SK-N-MC (cell line): ENCODE measurements at regions not wholly inside any gene's neighbourhood (a gene's known extent, or its start where the extent isn't known, plus 50 kb on each side); places are given as distances from the start of the nearest gene placed in this dataset.

Experiments
- DNase-seq: peaks from one replicate; pipeline ENCODE4 v3.0.0-alpha.2; 2011; ENCODE audit warnings: low read depth, low spot score
- H3K27ac ChIP-seq: fragments of 200-600 bp; sonication (generic); 2 replicates; pipeline ENCODE4 v1.5.1; 2016; ENCODE audit warnings: mixed run types
- H3K36me3 ChIP-seq: fragments of 200-600 bp; sonication (generic); 2 replicates; pipeline ENCODE4 v1.6.1; 2017; ENCODE audit warnings: antibody characterized with exemption, low read length, mixed read lengths; ENCODE audit not compliant: insufficient read depth
- H3K4me3 ChIP-seq: fragments of 200-600 bp; sonication (generic); 2 replicates; pipeline ENCODE4 v1.5.1; 2016
- H3K9ac ChIP-seq: fragments of 200-600 bp; sonication (generic); 2 replicates; pipeline ENCODE4 v1.8.0; 2017; ENCODE audit warnings: mixed run types, mixed read lengths; ENCODE audit not compliant: insufficient read length
- H3K9me3 ChIP-seq: fragments of 200-600 bp; sonication (generic); 2 replicates; pipeline ENCODE4 v1.6.1; 2017; ENCODE audit warnings: low read depth, mild to moderate bottlenecking, antibody characterized with exemption, low read length, moderate library complexity, mixed read lengths
- EZH2 ChIP-seq: fragments of 200-600 bp; sonication (generic); IDR thresholded peaks from one replicate; pipeline ENCODE4 v1.6.1; 2017; ENCODE audit warnings: antibody characterized with exemption
- FOXP2 ChIP-seq: optimal IDR thresholded peaks from 2 replicates; pipeline ENCODE3; 2011; ENCODE audit warnings: mild to moderate bottlenecking, moderate library complexity; ENCODE audit not compliant: insufficient read depth; ENCODE audit errors: extremely low read length, control extremely low read depth
- POLR2AphosphoS5 ChIP-seq: IDR thresholded peaks from 2 replicates; pipeline ENCODE4 v1.6.1; 2012; ENCODE audit warnings: mild to moderate bottlenecking, low read depth, low read length, borderline replicate concordance

DNA sequence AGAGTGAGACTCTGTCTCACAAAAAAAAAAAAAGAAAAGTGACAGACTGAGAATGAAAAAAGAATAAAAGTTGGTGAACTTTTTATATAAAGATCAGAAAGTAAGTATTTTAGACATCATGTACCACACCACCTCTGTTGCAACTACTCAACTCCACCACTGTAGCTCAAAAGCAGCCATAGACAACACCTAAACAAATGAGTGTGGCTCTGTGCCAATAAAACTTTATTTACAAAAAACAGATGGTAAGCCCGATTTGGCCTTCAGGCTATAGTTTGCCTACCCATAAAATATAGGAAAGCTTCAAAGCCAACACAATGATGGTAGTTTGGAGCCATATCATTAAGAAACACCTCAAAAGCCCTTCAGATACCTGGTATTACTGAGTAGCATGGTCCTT is 154.5 kb upstream of the FOXN3 start:
- Histone ChIP-seq H3K4me3 (no peak overlapping the region), H3K36me3 (no peaks in the 10 kb centered on the region), H3K27ac (no peak overlapping the region), H3K9ac (no peak overlapping the region), H3K9me3 (no peaks in the 10 kb centered on the region)
- no peak for DNase-seq
- TF ChIP-seq EZH2 (no peak), FOXP2 (no peak)

DNA sequence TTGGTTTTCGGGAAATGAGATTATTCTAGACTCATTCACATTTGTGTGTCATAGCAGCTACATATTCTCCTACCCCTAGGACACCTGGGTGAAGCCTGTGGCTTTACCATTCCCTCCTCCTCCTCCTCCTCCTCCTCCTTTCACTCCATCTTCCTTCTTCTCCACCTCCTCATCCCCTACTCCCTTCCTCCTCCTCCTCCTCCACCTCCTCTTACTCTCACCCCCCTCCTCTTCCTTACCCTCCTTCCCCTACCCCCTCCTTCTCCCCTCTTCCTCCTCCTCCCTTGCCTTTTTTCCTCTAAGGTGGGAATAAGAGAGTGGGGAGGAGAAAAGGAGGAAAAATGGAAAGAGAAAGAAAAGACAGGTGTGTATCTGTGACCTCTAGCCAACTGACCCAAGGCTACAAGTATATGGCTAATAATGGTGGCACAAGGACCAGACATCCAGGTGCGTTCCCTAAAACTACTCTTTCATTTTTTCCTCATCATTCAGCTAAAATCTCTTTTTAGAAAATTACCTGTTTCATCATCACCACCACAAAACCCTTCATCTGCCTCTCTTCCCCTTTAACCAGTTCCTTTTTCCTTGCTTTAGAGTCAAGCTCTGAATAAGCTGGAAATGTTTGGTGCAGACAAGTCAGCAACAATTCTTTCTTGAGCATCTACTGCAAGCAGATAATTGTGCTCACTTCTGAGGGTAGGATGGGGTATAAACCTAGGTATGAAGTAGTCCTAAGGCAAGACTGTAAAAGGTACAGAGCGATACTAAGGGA is 149.8 kb upstream of the FOXN3 start:
- no peaks in the 10 kb centered on the region for H3K9me3 ChIP-seq
- H3K9ac ChIP-seq, result no peak overlapping the region
- H3K4me3 ChIP-seq, result no peak overlapping the region
- H3K36me3 ChIP-seq, result no peaks in the 10 kb centered on the region
- DNase-seq, result no peak
- H3K27ac ChIP-seq, result no peak overlapping the region
- TF ChIP-seq FOXP2 (no peak), EZH2 (no peak), POLR2AphosphoS5 (no peak)

DNA sequence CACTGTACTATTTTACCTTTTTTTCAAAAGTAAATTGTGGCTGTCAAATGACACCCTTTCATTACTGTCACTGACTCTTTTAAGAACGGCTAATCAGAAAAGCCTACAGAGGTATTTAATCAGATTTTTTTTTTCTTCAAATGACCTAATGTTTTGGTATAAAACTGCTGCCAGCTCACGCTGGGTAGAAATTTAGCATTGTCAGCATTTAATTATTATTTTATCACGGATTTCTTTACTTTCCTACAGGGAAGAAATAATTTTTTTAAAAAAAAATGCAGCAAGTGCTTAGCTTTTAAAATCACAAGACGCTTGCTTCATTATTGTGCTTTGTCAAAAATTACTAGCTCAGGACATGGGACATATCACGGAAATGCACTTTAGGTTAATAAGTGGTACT is 149.1 kb upstream of the FOXN3 start:
- Histone ChIP-seq H3K4me3 (no peak overlapping the region), H3K27ac (no peak overlapping the region), H3K9ac (no peak overlapping the region), H3K36me3 (no peaks in the 10 kb centered on the region), H3K9me3 (no peaks in the 10 kb centered on the region)
- DNase-seq, result no peak
- TF ChIP-seq FOXP2, result no peak
- TF ChIP-seq EZH2, result no peak
- no peak for TF ChIP-seq POLR2AphosphoS5

DNA sequence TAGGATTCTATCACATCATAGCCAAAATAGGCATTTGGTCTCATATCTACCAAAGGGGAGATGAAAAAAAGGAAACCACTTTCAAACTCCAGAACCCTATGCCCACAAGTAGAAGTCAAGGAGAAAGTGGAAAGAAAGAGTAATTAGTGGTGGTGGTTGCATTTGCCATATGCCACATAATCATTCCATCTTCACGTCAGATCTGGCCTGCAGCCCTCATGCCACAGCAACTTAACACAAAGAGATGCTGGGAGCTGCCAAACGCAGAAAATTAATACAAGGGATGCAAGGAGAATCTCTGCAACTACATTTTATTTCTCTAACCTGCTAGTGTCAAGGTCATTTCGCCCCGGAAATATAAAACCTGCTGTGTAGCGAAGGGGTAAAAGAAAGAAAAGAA is 148.6 kb upstream of the FOXN3 start:
- TF ChIP-seq FOXP2 (no peak), EZH2 (no peak), POLR2AphosphoS5 (no peak)
- Histone ChIP-seq H3K27ac (no peak overlapping the region), H3K36me3 (no peaks in the 10 kb centered on the region), H3K9me3 (no peaks in the 10 kb centered on the region), H3K9ac (no peak overlapping the region), H3K4me3 (no peak overlapping the region)
- DNase-seq, result no peak

DNA sequence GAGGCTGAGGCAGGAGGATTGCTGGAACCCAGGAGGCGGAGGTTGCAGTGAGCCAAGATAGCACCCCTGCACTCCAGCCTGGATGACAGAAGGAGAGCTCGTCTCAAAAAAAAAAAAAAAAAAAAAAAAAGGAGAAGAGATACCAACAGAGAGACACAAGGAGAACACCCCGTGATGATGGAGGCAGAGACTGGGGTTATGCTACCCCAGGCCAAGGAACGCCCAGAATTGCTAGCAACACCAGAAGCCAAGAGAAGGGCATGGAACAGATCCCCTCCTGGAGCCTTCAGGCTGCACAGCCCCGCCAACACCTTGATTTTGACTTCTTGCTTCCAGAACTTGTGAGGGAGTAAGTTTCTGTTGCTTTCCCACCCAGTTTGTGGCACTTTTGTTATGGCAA is 148.0 kb upstream of the FOXN3 start:
- DNase-seq, result no peak
- no peak overlapping the region for H3K27ac ChIP-seq
- H3K36me3 ChIP-seq, result no peaks in the 10 kb centered on the region
- no peak overlapping the region for H3K9ac ChIP-seq
- TF ChIP-seq FOXP2 (no peak), EZH2 (no peak), POLR2AphosphoS5 (no peak)
- H3K4me3 ChIP-seq, result no peak overlapping the region
- H3K9me3 ChIP-seq, result no peaks in the 10 kb centered on the region

DNA sequence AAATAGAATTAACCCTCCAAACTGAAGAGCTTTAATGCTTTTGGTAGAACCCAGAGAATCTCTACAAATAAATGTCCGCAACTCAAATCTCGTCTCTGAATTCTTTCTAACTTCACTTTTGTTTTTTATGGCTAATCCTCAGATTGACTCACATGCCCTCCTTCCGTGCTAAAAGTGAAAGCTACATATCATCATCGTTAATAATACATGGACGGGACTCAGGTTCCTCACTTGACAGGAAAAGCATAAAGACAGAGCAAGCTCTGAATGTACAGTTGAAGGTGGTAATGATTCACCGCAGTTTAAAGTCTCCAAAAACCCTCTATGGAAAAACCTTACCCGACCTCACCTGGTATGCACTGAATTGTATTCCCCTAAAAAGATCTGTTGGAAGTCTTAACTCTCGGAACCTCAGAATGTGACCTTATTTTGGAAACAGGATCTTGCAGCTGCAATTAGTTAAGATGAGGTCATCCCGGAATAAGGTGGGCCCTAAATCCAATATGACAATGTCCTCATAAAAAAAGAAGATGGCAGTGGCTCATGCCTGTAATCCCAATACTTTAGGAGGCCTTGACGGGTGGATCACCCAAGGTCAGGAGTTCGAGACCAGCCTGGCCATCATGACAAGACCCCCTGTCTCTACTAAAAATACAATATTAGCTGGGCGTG is 147.4 kb upstream of the FOXN3 start:
- H3K4me3 ChIP-seq, result no peak overlapping the region
- DNase-seq, result no peak
- no peak for TF ChIP-seq EZH2
- no peak for TF ChIP-seq FOXP2
- no peak for TF ChIP-seq POLR2AphosphoS5
- no peaks in the 10 kb centered on the region for H3K36me3 ChIP-seq
- H3K9ac ChIP-seq, result no peak overlapping the region
- no peaks in the 10 kb centered on the region for H3K9me3 ChIP-seq
- no peak overlapping the region for H3K27ac ChIP-seq

DNA sequence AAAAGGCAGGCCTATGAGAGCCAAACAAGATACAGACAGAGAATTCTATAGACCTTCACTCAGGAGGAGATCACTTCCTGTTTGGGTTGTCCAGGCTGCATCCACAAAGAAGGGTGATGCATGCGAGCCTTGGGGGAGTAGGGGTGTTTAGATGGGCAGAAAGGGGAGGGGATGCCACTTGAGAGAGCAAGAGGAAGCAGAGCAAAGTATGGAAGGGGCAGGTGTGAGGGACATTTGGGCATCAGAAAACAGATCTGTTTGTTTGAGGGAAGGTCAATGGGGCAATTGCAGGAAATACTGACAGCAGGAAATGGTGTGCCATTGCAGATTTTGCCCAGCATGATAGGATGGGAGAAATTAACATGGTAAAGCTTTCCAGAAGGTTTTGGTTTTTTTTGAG is 146.4 kb upstream of the FOXN3 start:
- no peak overlapping the region for H3K9ac ChIP-seq
- no peak overlapping the region for H3K4me3 ChIP-seq
- no peak for TF ChIP-seq EZH2
- no peak for TF ChIP-seq FOXP2
- TF ChIP-seq POLR2AphosphoS5, result no peak
- no peak overlapping the region for H3K27ac ChIP-seq
- DNase-seq, result no peak
- H3K36me3 ChIP-seq, result no peaks in the 10 kb centered on the region
- H3K9me3 ChIP-seq, result no peaks in the 10 kb centered on the region

DNA sequence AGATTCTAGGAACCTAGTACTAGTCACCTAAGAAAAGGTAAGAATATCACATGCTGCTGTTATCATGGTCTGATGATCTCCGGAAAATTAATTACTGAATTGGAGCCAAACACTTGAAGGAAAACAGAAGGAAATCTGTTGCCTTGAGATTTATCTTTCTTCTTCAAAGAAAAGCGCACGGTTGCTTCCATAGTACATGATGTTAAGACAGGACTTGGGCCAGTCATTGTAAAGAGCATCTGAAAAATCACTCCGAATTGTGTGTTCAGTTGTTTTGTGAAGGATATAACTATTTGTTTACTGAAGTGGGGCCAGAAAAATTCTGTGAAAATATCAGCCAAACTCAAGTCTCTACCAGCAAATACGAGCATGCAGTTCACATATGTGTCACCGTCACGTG is 134.9 kb upstream of the FOXN3 start:
- H3K9me3 ChIP-seq, result no peaks in the 10 kb centered on the region
- no peak for DNase-seq
- TF ChIP-seq FOXP2 (no peak), EZH2 (no peak), POLR2AphosphoS5 (no peak)
- H3K9ac ChIP-seq, result no peak overlapping the region
- no peak overlapping the region for H3K4me3 ChIP-seq
- H3K36me3 ChIP-seq, result no peaks in the 10 kb centered on the region
- H3K27ac ChIP-seq, result no peak overlapping the region

DNA sequence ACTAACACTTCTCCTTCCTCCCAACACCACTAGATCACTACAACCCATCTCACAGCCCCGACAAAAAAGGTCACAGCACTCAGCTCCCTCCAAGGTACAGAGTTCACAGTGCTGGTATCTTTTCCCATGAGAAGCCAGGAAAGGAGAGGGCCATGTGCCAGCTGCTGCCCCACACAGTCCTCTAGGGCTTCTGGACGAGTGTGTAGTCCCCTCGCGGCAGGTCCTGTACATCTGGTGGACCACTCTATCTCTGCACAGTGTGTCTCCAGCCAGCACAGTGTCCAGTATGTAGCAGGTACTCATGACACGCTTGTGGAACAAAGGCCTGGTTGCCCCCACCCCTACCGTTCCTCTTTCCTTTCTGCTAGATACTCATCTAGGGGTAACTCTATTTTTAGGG is 134.4 kb upstream of the FOXN3 start:
- no peak overlapping the region for H3K27ac ChIP-seq
- no peaks in the 10 kb centered on the region for H3K36me3 ChIP-seq
- no peak overlapping the region for H3K9ac ChIP-seq
- H3K4me3 ChIP-seq, result no peak overlapping the region
- TF ChIP-seq EZH2 (no peak), POLR2AphosphoS5 (no peak), FOXP2 (no peak)
- DNase-seq, result no peak
- H3K9me3 ChIP-seq, result no peaks in the 10 kb centered on the region
